GM10266 (cell line): ENCODE measurements at regions not wholly inside any gene's neighbourhood (a gene's known extent, or its start where the extent isn't known, plus 50 kb on each side); places are given as distances from the start of the nearest gene placed in this dataset.
"Not testable (repeated sequence)": the region's sequence is repeated elsewhere in the genome, so short reads cannot be mapped to it uniquely, and the experiment has no call there.

ENCODE experiments used
- DNase-seq: peaks from one replicate; pipeline ENCODE4 v3.0.0; 2012; ENCODE audit errors: extremely low spot score
- TF ChIP-seq, protein P1 (sequence below): IDR thresholded peaks from 2 replicates; pipeline ENCODE4 v1.5.1; 2012; ENCODE audit warnings: mild to moderate bottlenecking, low read depth; ENCODE audit not compliant: control insufficient read depth, insufficient read depth; ENCODE audit errors: missing control alignments

GRCh38 chr18:60017371-60017770 lies 117.6 kb downstream of the PMAIP1 start:
- TF ChIP-seq, protein P1, sequence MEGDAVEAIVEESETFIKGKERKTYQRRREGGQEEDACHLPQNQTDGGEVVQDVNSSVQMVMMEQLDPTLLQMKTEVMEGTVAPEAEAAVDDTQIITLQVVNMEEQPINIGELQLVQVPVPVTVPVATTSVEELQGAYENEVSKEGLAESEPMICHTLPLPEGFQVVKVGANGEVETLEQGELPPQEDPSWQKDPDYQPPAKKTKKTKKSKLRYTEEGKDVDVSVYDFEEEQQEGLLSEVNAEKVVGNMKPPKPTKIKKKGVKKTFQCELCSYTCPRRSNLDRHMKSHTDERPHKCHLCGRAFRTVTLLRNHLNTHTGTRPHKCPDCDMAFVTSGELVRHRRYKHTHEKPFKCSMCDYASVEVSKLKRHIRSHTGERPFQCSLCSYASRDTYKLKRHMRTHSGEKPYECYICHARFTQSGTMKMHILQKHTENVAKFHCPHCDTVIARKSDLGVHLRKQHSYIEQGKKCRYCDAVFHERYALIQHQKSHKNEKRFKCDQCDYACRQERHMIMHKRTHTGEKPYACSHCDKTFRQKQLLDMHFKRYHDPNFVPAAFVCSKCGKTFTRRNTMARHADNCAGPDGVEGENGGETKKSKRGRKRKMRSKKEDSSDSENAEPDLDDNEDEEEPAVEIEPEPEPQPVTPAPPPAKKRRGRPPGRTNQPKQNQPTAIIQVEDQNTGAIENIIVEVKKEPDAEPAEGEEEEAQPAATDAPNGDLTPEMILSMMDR, result no peak
- no peak for DNase-seq

DNA sequence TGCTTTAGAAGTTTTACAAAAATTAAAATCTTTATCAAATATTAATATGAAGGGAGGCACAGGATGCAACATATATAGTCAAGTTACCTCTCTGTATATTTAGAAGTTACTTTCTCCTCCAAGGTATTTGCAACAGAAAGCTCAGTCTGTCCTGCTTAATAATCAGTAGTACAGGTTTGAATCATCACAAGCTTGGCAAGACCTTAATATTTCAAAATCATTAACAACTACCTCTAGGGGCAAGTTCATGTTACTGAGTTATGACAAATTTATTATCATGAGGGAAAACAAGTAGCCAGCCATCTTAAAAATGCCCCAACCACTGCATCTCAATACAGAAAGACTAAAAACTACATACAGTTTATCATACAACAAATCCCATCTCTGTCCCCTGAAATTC lies 116.0 kb downstream of the PMAIP1 start:
- DNase-seq, result not testable (repeated sequence)

DNA sequence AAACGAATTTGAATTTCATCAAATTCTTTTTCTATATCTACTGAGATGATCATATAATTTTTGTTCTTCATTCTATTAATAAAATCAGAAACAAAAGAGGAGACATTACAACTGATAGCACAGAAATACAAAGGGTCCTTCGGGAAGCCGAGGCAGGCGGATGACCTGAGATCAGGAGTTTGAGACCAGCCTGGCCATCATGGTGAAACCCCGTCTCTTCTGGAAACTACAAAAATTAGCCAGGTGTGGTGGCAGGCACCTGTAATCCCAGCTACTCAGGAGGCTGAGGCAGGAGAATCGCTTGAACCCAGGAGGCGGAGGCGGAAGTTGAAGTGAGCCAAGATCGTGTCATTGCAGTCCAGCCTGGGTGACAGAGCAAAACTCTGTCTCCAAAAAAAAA lies 113.4 kb downstream of the PMAIP1 start:
- DNase-seq, result not testable (repeated sequence)

DNA sequence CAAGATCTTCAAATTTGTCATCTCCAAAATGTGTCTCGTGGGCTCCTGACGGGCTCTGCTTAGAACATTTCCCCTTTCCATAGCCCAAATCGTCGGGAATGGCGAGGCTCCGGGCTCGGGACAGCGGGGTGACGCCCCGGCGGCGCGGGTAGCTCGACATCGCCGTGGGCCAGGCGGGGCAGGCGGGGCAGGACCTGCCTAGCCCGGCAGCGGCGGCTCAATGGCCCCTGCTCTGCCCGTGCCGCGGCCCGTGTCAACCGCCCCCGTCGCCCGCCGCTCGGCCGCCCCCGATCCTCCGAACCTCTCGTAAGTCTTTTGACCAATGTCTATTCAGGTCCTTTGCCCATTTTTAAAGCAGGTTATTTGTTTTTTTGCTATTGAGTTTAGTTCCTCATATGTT lies 111.2 kb downstream of the PMAIP1 start:
- TF ChIP-seq, protein P1, result no peak
- DNase-seq, result no peak

DNA sequence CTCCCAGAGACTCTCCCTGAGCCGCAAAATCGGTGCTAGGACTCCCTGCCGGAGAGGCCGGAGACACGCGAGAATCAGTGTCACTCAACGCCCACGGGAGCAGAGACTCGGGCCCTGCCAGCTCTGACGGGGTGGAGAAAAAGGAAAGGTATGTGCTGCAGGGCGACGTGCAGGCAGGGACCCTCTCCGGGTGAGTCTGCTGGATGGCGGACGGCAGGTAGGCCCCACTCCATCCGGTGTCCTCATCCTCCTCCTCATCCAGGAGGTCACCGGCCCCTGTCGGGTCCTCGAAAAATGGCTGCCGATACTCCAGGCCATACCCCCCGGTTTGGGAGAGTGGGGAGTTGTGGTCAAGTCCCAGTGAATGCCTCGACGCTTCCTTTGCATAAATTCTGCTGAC lies 110.7 kb downstream of the PMAIP1 start:
- no peak for DNase-seq
- TF ChIP-seq, protein P1, result no peak

DNA sequence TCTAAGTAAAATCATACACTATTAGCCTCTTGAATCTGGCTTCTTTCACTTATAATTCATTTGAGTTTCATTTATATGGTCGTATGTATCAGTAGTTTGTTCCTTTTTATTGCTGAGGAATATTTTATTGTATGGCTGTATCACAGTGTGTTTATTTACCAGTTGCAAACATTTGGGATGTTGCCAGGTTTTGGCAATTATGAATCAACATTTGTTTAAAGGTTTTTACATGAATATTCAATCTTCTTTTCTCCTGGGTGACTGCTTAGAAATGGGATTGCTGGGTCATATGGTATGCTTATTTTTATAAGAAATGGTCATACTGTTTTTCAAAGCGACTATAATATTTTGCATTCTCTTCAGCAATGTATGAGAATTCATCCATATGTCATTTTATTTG lies 107.9 kb downstream of the PMAIP1 start:
- TF ChIP-seq, protein P1, result no peak
- no peak for DNase-seq

DNA sequence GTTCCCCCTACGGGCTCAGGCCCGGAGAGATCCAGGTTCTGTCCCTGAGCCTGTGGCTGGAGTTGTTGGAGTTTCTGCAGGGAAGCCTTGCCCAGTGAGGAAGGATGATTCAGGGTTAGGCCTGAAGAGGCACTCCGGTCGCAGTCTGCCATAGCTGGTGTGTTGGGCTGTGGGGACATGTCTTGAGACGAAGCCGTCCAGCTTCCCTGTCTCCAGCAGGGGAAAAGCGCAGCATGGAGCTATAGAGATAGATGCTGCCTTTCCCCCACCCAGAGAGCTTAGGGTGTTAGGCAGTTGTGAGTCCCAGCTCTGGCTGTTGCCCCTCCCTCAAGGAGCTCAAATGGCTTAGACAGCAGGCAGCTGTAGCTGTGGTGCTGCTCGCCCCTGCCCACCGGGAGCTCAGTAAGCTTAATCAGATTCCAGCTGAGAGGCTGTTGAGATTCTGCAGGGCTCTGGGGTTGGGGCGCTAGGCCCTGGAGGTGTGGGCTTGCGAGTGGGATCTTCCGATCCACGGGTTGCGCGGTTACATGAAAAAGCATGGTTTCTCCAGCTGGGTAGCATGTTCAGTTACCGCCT lies 103.9 kb downstream of the PMAIP1 start:
- TF ChIP-seq, protein P1, result no peak
- DNase-seq, result no peak

- DNase-seq, result peak; percentile 44
- TF ChIP-seq, protein P1, result peak; percentile 64
Observed at GRCh38 chr18:59996370-59996966, 96.7 kb downstream of the PMAIP1 start.
